Adrenal gland (tissue), 9 donors: ENCODE measurements at regions not wholly inside any gene's neighbourhood (a gene's known extent, or its start where the extent isn't known, plus 50 kb on each side); places are given as distances from the start of the nearest gene placed in this dataset.
"Not testable (repeated sequence)": the region's sequence is repeated elsewhere in the genome, so short reads cannot be mapped to it uniquely, and the experiment has no call there.

ENCODE experiments used
- DNase-seq, 7 donors: peaks; one replicate each; pipeline ENCODE4 v3.0.0-alpha.2; 2019 to 2020
- H3K27ac ChIP-seq, 5 donors: fragments of 200-600 bp; sonication (generic) in 4 of 5; 1 replicate in 3 of 5; 2 replicates in 2 of 5; pipeline versions ENCODE4 v1.5.1 to v1.8.0; 2016 to 2020; ENCODE audit warnings: mild to moderate bottlenecking in 1 of 5
- H3K27me3 ChIP-seq: fragments of 200-600 bp; 2 replicates; pipeline ENCODE4 v1.8.0; 2021
- H3K36me3 ChIP-seq, 2 donors: fragments of 200-600 bp; replicated peaks in 1 of 2; 1 replicate in 1 of 2; 2 replicates in 1 of 2; pipeline versions ENCODE4 v1.5.1 to v1.8.0; 2018 to 2022
- H3K4me1 ChIP-seq, 2 donors: fragments of 200-600 bp; replicated peaks in 1 of 2; 1 replicate in 1 of 2; 2 replicates in 1 of 2; pipeline versions ENCODE4 v1.5.1 to v1.8.0; 2018 to 2021
- H3K4me3 ChIP-seq, 4 donors: fragments of 200-600 bp; sonication (generic) in 3 of 4; one replicate each; pipeline ENCODE4 v1.5.1; 2016 to 2018
- H3K9me3 ChIP-seq, 3 donors: fragments of 200-600 bp; sonication (generic) in 1 of 3; replicated peaks in 1 of 3; 1 replicate in 2 of 3; 2 replicates in 1 of 3; pipeline versions ENCODE4 v1.5.1 to v1.8.0; 2016 to 2021
- POLR2A ChIP-seq, 2 donors: fragments of 450-650 bp; IDR thresholded peaks; one replicate each; pipeline ENCODE4 v1.6.1; 2017; ENCODE audit warnings: antibody characterized with exemption in 2 of 2, mild to moderate bottlenecking in 2 of 2, moderate library complexity in 1 of 2
- WGBS, 4 donors: extraction: QIAGEN DNeasy Blood & Tissue Kit in 2 of 4; methylation state at CpG; one replicate each; pipeline versions ENCODE4 v1.1.5 to v1.1.7; 2013 to 2017; 5-methylcytosine and 5-hydroxymethylcytosine counted together
- intact Hi-C, 2 donors: fragments of 100-400 bp; cut with DNase I; formaldehyde crosslinking; loops; one replicate each; pipeline versions ENCODE4 v1.14.1 to v1.15.0; 2022 to 2023
- TF ChIP-seq, protein P1 (sequence below), 6 experiments: fragments of 450-650 bp in 4 of 6; fragments of 200-600 bp in 2 of 6; sonication (generic) in 1 of 6; IDR thresholded peaks; 1 replicate in 5 of 6; 2 replicates in 1 of 6; pipeline versions ENCODE4 v1.5.1 to v1.8.0; 2016 to 2021; ENCODE audit warnings: antibody characterized with exemption in 6 of 6, mild to moderate bottlenecking in 2 of 6, moderate library complexity in 1 of 6
- donor health status: healthy with polysubstance abuse.
- donor health status: Bipolar disorder and iron deficiency.
- donor health status: DM: yes; HTN: yes; CAD: no.
- donor health status: DM: no; HTN: no; CAD: no.
- donor health status: DM: no; HTN: no; CAD: no.

DNA sequence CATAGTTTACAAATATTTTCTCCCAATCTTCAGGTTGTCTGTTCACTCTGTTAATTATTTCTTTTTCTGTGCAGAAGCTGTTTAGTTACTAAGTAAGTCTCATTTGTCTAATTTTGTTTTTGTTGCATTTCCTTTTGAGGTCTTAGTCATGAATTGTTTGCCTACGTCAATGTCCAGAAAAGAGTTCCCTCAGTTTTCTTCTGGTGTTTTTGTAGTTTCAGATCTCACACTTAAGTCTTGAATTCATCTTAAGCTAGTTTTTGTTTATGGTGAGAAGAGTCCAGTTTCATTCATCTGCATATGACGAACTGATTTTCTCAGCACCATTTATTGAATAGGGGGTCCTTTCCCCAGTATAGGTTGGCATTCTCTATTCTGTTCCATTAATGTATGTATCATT is 1252.2 kb upstream of the TMEFF2 start:
- Histone ChIP-seq H3K36me3 (no peaks in the 10 kb centered on the region), H3K9me3 (no peaks in the 10 kb centered on the region), H3K27ac (no peak overlapping the region), H3K4me1 (no peaks in the 10 kb centered on the region), H3K4me3 (no peak overlapping the region), H3K27me3 (no peaks in the 10 kb centered on the region)
- 63 to 85% (median 80%) methylated on average over 2 of the region's 2 CpGs for WGBS, 4 donors
- intact Hi-C loops, result no loop called here
- no peak for TF ChIP-seq POLR2A (IDR thresholded peaks at IDR 0.05)
- TF ChIP-seq, protein P1, sequence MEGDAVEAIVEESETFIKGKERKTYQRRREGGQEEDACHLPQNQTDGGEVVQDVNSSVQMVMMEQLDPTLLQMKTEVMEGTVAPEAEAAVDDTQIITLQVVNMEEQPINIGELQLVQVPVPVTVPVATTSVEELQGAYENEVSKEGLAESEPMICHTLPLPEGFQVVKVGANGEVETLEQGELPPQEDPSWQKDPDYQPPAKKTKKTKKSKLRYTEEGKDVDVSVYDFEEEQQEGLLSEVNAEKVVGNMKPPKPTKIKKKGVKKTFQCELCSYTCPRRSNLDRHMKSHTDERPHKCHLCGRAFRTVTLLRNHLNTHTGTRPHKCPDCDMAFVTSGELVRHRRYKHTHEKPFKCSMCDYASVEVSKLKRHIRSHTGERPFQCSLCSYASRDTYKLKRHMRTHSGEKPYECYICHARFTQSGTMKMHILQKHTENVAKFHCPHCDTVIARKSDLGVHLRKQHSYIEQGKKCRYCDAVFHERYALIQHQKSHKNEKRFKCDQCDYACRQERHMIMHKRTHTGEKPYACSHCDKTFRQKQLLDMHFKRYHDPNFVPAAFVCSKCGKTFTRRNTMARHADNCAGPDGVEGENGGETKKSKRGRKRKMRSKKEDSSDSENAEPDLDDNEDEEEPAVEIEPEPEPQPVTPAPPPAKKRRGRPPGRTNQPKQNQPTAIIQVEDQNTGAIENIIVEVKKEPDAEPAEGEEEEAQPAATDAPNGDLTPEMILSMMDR (IDR thresholded peaks at IDR 0.05), result no peak
- no peak for DNase-seq

DNA sequence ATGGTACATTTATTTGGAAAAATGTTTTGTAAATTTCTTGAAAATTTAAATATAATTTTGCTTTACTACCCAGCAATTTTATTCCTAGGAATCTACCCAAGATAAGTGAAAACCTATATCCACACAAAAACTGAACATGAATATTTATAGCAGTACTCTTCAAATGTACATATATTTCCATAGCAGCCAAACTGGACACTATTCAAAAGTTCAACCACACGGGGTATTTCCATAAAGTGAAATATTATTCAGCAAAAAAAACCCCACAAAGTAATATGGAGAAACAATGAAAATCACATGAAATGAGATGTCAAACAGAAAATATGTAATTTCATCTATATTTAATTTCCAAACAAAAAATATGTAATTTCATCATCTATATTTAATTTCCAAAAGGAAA is 1247.6 kb upstream of the TMEFF2 start:
- no peak overlapping the region for H3K4me3 ChIP-seq
- intact Hi-C loops, result no loop called here
- TF ChIP-seq, protein P1 (IDR thresholded peaks at IDR 0.05), result no peak
- TF ChIP-seq POLR2A (IDR thresholded peaks at IDR 0.05), result no peak

DNA sequence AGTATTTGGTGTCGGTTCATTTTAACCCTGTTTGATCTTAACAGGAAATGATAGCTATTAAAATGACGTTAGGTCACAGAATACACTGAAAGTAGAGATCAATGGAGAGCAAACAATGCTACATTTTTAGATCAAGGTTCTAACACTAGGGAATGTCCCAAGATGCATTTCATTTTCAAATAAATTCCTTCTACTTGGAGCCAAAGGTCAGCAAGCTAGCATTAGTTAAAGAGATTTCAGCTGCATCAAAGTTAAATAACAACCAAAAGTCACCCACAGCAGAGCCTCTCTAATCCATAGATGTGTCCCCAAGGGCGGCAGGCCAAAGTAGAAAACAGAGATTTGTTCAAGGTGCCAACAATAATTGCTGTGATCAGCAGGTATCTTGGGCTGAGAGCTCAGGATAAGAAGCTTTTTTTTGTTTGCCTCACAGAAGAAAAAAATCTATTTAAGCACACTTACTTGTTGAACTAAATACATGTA is 1233.6 kb upstream of the TMEFF2 start:
- Histone ChIP-seq H3K4me3 (no peak overlapping the region), H3K27ac (no peak overlapping the region), H3K4me1 (no peaks in the 10 kb centered on the region), H3K36me3 (no peaks in the 10 kb centered on the region), H3K27me3 (no peaks in the 10 kb centered on the region), H3K9me3 (no peaks in the 10 kb centered on the region)
- intact Hi-C loops, result no loop called here
- no peak for DNase-seq
- 34 to 52% (median 46%) methylated on average over 3 of the region's 3 CpGs for WGBS, 4 donors
- no peak for TF ChIP-seq POLR2A (IDR thresholded peaks at IDR 0.05)
- TF ChIP-seq, protein P1 (IDR thresholded peaks at IDR 0.05), result no peak

More for the DNA sequence above, 1247.6 kb upstream of the TMEFF2 start:
- DNase-seq, result no peak
- 44 to 70% (median 62%) methylated on average over 1 of the region's 1 CpG for WGBS, 4 donors
- Histone ChIP-seq H3K36me3 (no peaks in the 10 kb centered on the region), H3K4me1 (no peaks in the 10 kb centered on the region), H3K9me3 (no peaks in the 10 kb centered on the region), H3K27me3 (no peaks in the 10 kb centered on the region), H3K27ac (no peak overlapping the region)

DNA sequence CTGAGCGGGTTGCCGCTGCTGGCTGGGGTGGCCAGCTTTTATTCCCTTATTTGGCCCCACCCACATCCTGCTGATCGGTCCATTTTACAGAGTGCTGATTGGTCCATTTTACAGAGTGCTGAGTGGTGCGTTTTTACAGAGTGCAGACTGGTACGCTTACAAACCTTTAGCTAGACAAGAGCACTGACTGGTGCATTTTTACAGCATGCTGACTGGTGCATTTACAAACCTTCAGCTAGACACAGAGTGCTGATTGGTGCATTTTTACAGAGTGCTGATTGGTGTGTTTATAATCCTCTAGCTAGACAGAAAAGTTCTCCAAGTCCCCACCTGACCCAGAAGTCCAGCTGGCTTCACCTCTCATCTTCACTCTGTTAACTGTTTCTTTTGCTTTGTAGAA is 1217.6 kb upstream of the TMEFF2 start:
- H3K27ac ChIP-seq, intact Hi-C loops, H3K4me3 ChIP-seq, H3K4me1 ChIP-seq, H3K27me3 ChIP-seq, H3K36me3 ChIP-seq, DNase-seq: not testable (repeated sequence)
- H3K9me3 ChIP-seq, result peaks cover 0 to 16% (median 0%) of the 10 kb centered on the region in 3 donors
- 81 to 93% (median 87%) methylated on average over 5 of the region's 5 CpGs for WGBS, 4 donors

DNA sequence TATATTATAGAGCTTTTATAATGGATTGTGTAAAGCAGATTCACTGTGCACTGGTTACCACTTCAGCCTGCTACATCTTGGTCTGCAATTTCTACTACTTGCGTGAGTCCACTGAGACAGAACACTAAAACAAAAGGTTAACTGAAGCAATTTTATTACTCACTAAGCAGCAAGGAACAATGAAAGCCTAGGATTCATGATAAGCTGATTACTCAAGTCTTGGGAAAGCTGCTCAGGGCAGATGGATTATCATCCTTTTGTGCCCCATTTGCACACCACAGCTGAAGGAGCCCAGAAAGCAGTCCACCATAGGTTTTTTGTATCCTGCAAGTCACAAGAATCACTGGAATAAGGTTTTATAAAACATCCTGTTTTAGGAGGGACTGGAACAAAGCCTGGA is 1215.2 kb upstream of the TMEFF2 start:
- no peak for DNase-seq
- Histone ChIP-seq H3K4me3 (no peak overlapping the region), H3K9me3 (no peaks in the 10 kb centered on the region), H3K27ac (no peak overlapping the region), H3K4me1 (no peaks in the 10 kb centered on the region), H3K27me3 (no peaks in the 10 kb centered on the region), H3K36me3 (no peaks in the 10 kb centered on the region)
- intact Hi-C loops, result no loop called here
- TF ChIP-seq POLR2A (IDR thresholded peaks at IDR 0.05), result no peak
- TF ChIP-seq, protein P1 (IDR thresholded peaks at IDR 0.05), result no peak
- 83 to 96% (median 88%) methylated on average over 1 of the region's 1 CpG for WGBS, 4 donors
